LNCAP (cell line): ENCODE measurements at regions not wholly inside any gene's neighbourhood (a gene's known extent, or its start where the extent isn't known, plus 50 kb on each side); places are given as distances from the start of the nearest gene placed in this dataset.

Source experiments
- CTCF ChIP-seq: fragments of 450-650 bp; IDR thresholded peaks from 2 replicates; pipeline ENCODE4 v1.5.1; 2017; ENCODE audit warnings: mild to moderate bottlenecking

DNA sequence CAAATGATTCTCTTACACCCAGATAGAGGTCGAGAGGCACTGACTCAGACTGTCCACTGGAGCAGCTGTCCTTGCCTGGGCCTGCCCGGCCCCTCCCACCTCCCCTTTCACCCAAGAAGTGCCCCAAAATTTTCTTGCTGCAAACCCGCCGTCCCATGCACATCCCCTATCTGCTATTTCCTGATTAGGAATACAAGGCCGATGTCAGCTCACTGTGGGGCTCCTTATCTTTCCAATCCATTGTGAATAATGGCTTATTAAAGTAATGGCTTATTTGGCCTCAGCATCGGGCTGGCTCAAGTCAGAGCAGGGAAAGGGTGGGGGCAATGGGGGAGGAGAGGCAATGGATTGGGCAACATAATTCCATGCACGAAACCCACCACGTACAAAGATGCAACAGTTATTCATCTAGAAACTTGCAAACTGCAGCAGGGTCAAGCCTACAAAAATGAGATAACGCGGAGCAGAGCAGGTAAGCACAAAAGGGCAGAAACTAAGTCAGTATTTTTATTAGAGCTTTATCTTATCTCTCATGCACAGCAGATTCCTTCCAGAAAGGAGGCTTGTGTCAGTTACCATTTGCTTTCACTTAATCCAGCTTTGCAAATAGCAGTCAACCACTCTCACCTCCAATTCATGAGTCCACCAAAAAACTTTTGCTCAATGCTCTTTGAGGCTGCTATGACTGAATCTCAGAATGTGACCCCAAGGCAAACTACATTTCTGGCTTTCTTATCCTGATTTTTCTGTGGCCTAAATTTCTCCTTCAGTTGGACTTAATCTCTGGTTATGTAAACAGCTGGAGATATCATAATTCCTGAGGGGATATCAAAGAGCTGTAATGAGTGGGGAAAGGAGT lies 138.2 kb upstream of the OSMR start:
- no peak for TF ChIP-seq CTCF

- TF ChIP-seq CTCF, result no peak
Measured at GRCh38 chr5:38709678-38710306, 136.0 kb upstream of the OSMR start.

DNA sequence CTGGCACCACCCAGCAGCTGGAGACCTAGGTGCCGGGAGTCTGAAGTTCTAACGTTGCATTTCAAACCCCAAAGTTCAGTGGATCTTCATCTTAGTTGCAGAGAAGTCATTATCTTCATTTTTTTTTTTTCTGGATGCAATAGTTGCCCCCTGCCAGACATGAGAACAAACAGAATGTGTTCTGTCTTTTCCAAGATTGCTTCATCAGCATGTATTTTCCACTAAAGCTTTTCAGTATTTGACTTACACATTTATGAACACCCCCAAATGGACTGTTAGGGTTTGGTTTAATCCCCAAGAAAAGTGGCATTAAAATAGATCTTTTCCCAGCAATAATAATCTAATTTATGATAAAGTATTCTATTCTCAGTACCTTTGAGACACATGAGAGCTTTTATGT lies 135.2 kb upstream of the OSMR start:
- no peak for TF ChIP-seq CTCF

GRCh38 chr5:38712391-38712790 lies 133.4 kb upstream of the OSMR start:
- no peak for TF ChIP-seq CTCF

GRCh38 chr5:38714240-38714639 lies 131.6 kb upstream of the OSMR start:
- TF ChIP-seq CTCF, result no peak

GRCh38 chr5:38714703-38715355 lies 131.0 kb upstream of the OSMR start:
- TF ChIP-seq CTCF, result no peak

DNA sequence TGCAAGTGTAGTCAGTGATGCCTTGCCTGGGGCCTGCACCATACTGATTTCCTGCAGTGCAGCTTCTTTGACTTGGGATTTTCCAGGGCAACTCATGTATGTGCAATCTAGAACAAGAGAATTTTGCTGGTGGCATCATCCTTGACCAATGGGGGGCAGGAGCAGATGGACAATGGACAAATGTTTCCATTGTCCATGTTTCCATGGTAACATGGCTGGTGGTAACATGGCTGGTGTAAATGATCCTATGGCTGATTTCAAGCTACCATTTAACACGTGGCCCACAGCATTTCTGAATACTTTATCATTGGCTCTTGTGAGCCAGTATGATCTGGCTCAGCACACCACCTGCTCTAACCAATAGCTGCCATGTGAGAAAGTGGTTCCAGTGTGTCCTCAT lies 130.1 kb upstream of the OSMR start:
- no peak for TF ChIP-seq CTCF
